CD8-positive, alpha-beta memory T cell (primary cell): ENCODE measurements at regions not wholly inside any gene's neighbourhood (a gene's known extent, or its start where the extent isn't known, plus 50 kb on each side); places are given as distances from the start of the nearest gene placed in this dataset.

Experiments
- CTCF ChIA-PET: fragments of 350-600 bp; sonication (Branson Sonifier 250); formaldehyde crosslinking; loops from one replicate; lab custom pipeline; 2021; ENCODE audit warnings: antibody characterized with exemption; lab: Charles Lee
- POLR2A ChIA-PET: fragments of 350-600 bp; sonication (Branson Sonifier 250); formaldehyde crosslinking; loops from one replicate; lab custom pipeline; 2021; ENCODE audit warnings: antibody characterized with exemption; lab: Charles Lee
- DNase-seq, 5 donors: peaks; one replicate each; pipeline versions ENCODE4 v3.0.0 to v3.0.0-alpha.2; 2020 to 2022; ENCODE audit warnings: mixed read lengths in 1 of 5
- H3K27ac ChIP-seq: one replicate; pipeline ENCODE4 v1.7.0; 2013; ENCODE audit warnings: low read depth, mild to moderate bottlenecking, low read length, moderate library complexity
- H3K27me3 ChIP-seq: 2 replicates; pipeline ENCODE4 v1.7.0; 2013; ENCODE audit warnings: low read length, mild to moderate bottlenecking; ENCODE audit not compliant: insufficient read depth, poor library complexity, severe bottlenecking
- H3K36me3 ChIP-seq: 2 replicates; pipeline ENCODE4 v1.7.0; 2013; ENCODE audit warnings: mild to moderate bottlenecking, low read length, moderate library complexity; ENCODE audit not compliant: insufficient read depth
- H3K4me1 ChIP-seq: 2 replicates; pipeline ENCODE4 v1.7.0; 2013; ENCODE audit warnings: mild to moderate bottlenecking, low read length, moderate library complexity; ENCODE audit not compliant: insufficient read depth
- H3K4me3 ChIP-seq: 2 replicates; pipeline ENCODE4 v1.7.0; 2013; ENCODE audit warnings: mild to moderate bottlenecking, low read length
- H3K9me3 ChIP-seq: 2 replicates; pipeline ENCODE4 v1.7.0; 2013; ENCODE audit warnings: mild to moderate bottlenecking, low read length
- H3K27ac Mint-ChIP-seq, 8 donors: one replicate each; pipeline ENCODE4 v1.8.0; 2020 to 2021; ENCODE audit warnings: mixed read lengths in 8 of 8, mild to moderate bottlenecking in 6 of 8, inconsistent platforms in 3 of 8, moderate library complexity in 3 of 8
- H3K27me3 Mint-ChIP-seq, 2 donors: one replicate each; pipeline ENCODE4 v1.8.0; 2020 to 2021; ENCODE audit warnings: mixed read lengths in 2 of 2, mild to moderate bottlenecking in 1 of 2, moderate library complexity in 1 of 2
- H3K36me3 Mint-ChIP-seq, 3 donors: one replicate each; pipeline ENCODE4 v1.8.0; 2020 to 2021; ENCODE audit warnings: mixed read lengths in 3 of 3, inconsistent platforms in 1 of 3, mild to moderate bottlenecking in 1 of 3
- H3K4me1 Mint-ChIP-seq, 3 donors: one replicate each; pipeline ENCODE4 v1.8.0; 2020 to 2021; ENCODE audit warnings: mixed read lengths in 3 of 3, inconsistent platforms in 1 of 3, mild to moderate bottlenecking in 1 of 3
- H3K4me3 Mint-ChIP-seq, 7 donors: one replicate each; pipeline ENCODE4 v1.8.0; 2020 to 2021; ENCODE audit warnings: mixed read lengths in 7 of 7, mild to moderate bottlenecking in 6 of 7, moderate library complexity in 4 of 7, inconsistent platforms in 2 of 7
- H3K9me3 Mint-ChIP-seq, 5 donors: one replicate each; pipeline ENCODE4 v1.8.0; 2020 to 2022; ENCODE audit warnings: mixed read lengths in 5 of 5, mild to moderate bottlenecking in 3 of 5, moderate library complexity in 2 of 5, inconsistent platforms in 1 of 5

GRCh38 chr10:104582966-104583365, 58.1 kb upstream of the SORCS3 start:
- Mint-ChIP-seq H3K27me3 (peaks cover 10 to 49% of the 10 kb centered on the region in 2 donors), H3K4me3 (no peak overlapping the region), H3K4me1 (peaks cover 14 to 26% (median 20%) of the 10 kb centered on the region in 3 donors), H3K9me3 (peaks cover 0 to 2% (median 0%) of the 10 kb centered on the region in 5 donors), H3K36me3 (no peaks in the 10 kb centered on the region), H3K27ac (no peak overlapping the region)
- Histone ChIP-seq H3K27me3 (no peaks in the 10 kb centered on the region), H3K9me3 (no peaks in the 10 kb centered on the region), H3K36me3 (no peaks in the 10 kb centered on the region), H3K4me3 (no peak overlapping the region), H3K4me1 (peaks cover 14% of the 10 kb centered on the region), H3K27ac (no peak overlapping the region)
- no peak for DNase-seq
- CTCF ChIA-PET = interaction anchor here (0.9 kb wide), 1 partner anchor 54 kb away, joined by 3 read pairs; no protein-coding TSS in a partner anchor
- POLR2A ChIA-PET = no interaction called here

- no peaks in the 10 kb centered on the region for H3K36me3 ChIP-seq
- Mint-ChIP-seq H3K27ac (no peak overlapping the region), H3K36me3 (no peaks in the 10 kb centered on the region), H3K4me1 (peaks cover 14 to 26% (median 20%) of the 10 kb centered on the region in 3 donors), H3K27me3 (peaks cover 4 to 40% of the 10 kb centered on the region in 2 donors), H3K4me3 (no peak overlapping the region), H3K9me3 (peaks cover 0 to 2% (median 0%) of the 10 kb centered on the region in 5 donors)
- POLR2A ChIA-PET = interaction anchor here (0.6 kb wide), 1 partner anchor 125 kb away, joined by 3 read pairs; no protein-coding TSS in a partner anchor
- CTCF ChIA-PET = no interaction called here
- no peak for DNase-seq
- H3K4me1 ChIP-seq = peaks cover 14% of the 10 kb centered on the region
- no peak overlapping the region for H3K27ac ChIP-seq
- no peaks in the 10 kb centered on the region for H3K27me3 ChIP-seq
- H3K9me3 ChIP-seq = no peaks in the 10 kb centered on the region
- H3K4me3 ChIP-seq = no peak overlapping the region
Measured at GRCh38 chr10:104584541-104584940, 56.5 kb upstream of the SORCS3 start.

DNA sequence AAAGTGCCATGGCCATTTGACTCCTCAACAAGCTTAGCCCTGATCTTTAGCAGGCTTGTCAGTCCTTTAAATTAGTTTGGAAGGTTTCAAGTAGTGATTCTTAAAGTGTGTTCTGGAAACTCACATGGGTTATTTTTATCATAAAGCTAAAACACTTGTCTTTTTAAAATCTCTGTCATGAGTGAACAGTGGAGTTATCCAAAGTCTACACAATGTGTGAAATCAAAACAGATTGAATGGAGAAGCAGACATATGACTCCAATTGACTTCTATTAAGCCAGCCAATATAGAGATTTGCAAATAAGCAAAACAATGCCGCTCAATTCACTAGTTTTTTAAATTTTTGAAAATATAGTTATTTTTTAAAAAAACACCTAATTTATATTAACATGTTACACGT, 53.3 kb upstream of the SORCS3 start:
- Histone ChIP-seq H3K4me1 (peaks cover 14% of the 10 kb centered on the region), H3K4me3 (no peak overlapping the region), H3K27me3 (no peaks in the 10 kb centered on the region), H3K9me3 (no peaks in the 10 kb centered on the region), H3K36me3 (no peaks in the 10 kb centered on the region), H3K27ac (no peak overlapping the region)
- Mint-ChIP-seq H3K4me3 (no peak overlapping the region), H3K27me3 (peaks cover 11 to 30% of the 10 kb centered on the region in 2 donors), H3K9me3 (peaks cover 0 to under 1% (median 0%) of the 10 kb centered on the region in 5 donors), H3K36me3 (peaks cover 0 to 1% (median 0%) of the 10 kb centered on the region in 3 donors), H3K4me1 (peaks cover 14 to 20% (median 15%) of the 10 kb centered on the region in 3 donors), H3K27ac (no peak overlapping the region)
- DNase-seq = no peak
- CTCF ChIA-PET = no interaction called here
- POLR2A ChIA-PET = no interaction called here

DNA sequence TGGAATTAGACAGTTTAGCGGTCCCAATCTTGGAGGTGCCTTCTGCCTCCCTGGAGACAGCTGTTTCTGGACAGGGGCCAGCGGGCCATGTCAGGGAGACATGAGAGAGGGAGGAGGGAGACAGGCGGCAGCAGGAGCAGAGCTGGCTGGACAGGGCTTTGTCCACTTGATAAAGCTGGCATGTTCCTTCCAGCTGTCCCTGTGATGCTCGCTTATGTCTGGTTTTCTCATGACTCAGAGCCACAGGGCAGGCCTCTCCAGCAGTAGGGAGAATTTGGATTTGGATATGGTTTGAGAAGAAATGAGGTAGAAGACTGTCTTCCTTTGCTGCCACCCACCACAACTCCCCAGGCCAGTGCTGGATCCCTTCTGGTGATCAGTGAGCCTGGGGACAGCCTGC, 51.7 kb upstream of the SORCS3 start:
- H3K4me1 Mint-ChIP-seq = peaks cover 14 to 20% (median 15%) of the 10 kb centered on the region in 3 donors
- Histone ChIP-seq H3K36me3 (no peaks in the 10 kb centered on the region), H3K4me1 (peaks cover 14% of the 10 kb centered on the region), H3K9me3 (no peaks in the 10 kb centered on the region), H3K4me3 (no peak overlapping the region), H3K27me3 (no peaks in the 10 kb centered on the region), H3K27ac (no peak overlapping the region)
- CTCF ChIA-PET = interaction anchor here (0.8 kb wide), 1 partner anchor 9 kb away, joined by 3 read pairs; no protein-coding TSS in a partner anchor
- peaks cover 0 to 1% (median 0%) of the 10 kb centered on the region in 3 donors for H3K36me3 Mint-ChIP-seq
- no peak overlapping the region for H3K27ac Mint-ChIP-seq
- H3K27me3 Mint-ChIP-seq = peaks cover 8 to 29% of the 10 kb centered on the region in 2 donors
- H3K9me3 Mint-ChIP-seq = no peaks in the 10 kb centered on the region
- DNase-seq = no peak
- POLR2A ChIA-PET = no interaction called here
- H3K4me3 Mint-ChIP-seq = no peak overlapping the region

- peaks cover 0 to 1% (median 0%) of the 10 kb centered on the region in 3 donors for H3K36me3 Mint-ChIP-seq
- Histone ChIP-seq H3K9me3 (no peaks in the 10 kb centered on the region), H3K4me3 (no peak overlapping the region), H3K36me3 (no peaks in the 10 kb centered on the region), H3K27me3 (no peaks in the 10 kb centered on the region), H3K4me1 (peaks cover 14% of the 10 kb centered on the region), H3K27ac (no peak overlapping the region)
- CTCF ChIA-PET = interaction anchor here (0.8 kb wide), 1 partner anchor 9 kb away, joined by 3 read pairs; no protein-coding TSS in a partner anchor
- POLR2A ChIA-PET = no interaction called here
- H3K9me3 Mint-ChIP-seq = no peaks in the 10 kb centered on the region
- H3K27ac Mint-ChIP-seq = no peak overlapping the region
- peaks cover 8 to 33% of the 10 kb centered on the region in 2 donors for H3K27me3 Mint-ChIP-seq
- H3K4me3 Mint-ChIP-seq = no peak overlapping the region
- DNase-seq = no peak
- peaks cover 14 to 20% (median 15%) of the 10 kb centered on the region in 3 donors for H3K4me1 Mint-ChIP-seq
Measured at GRCh38 chr10:104589871-104590270, 51.2 kb upstream of the SORCS3 start.
